ENCODE measurements at regions not wholly inside any gene's neighbourhood (a gene's known extent, or its start where the extent isn't known, plus 50 kb on each side); places are given as distances from the start of the nearest gene placed in this dataset.

- H2AFZ ChIP-seq (ENCODE audit: insufficient read depth, low read length, poor library complexity), result no peak overlapping the region
- H4K91ac ChIP-seq (ENCODE audit: low read depth, low read length), result no peak overlapping the region
- H3K4me2 ChIP-seq (ENCODE audit: low read length), result no peak overlapping the region
- no peak overlapping the region for H3K4ac ChIP-seq (ENCODE audit: low read depth, low read length)
- no peak overlapping the region for H2AK5ac ChIP-seq (ENCODE audit: low read length)
- H3K4me1 ChIP-seq (ENCODE audit: control insufficient read depth in 1 of 2, insufficient read depth in 2 of 2, low read length in 2 of 2), result no peaks in the 10 kb centered on the region
- H4K8ac ChIP-seq (ENCODE audit: low read depth, low read length), result no peak overlapping the region
- no peak overlapping the region for H3K14ac ChIP-seq (ENCODE audit: low read length)
- no peaks in the 10 kb centered on the region for H3K9me3 ChIP-seq (ENCODE audit: insufficient read depth, low read depth, low read length)
- H3K79me2 ChIP-seq (ENCODE audit: control insufficient read depth, insufficient read depth, low read length, poor library complexity), result no peaks in the 10 kb centered on the region
- H2BK12ac ChIP-seq (ENCODE audit: low read length), result no peak overlapping the region
- no peak overlapping the region for H3K9ac ChIP-seq (ENCODE audit: low read length)
- H3K36me3 ChIP-seq (ENCODE audit: control insufficient read depth in 1 of 2, insufficient read depth in 2 of 2, low read length in 2 of 2), result no peaks in the 10 kb centered on the region
- no peak overlapping the region for H2BK120ac ChIP-seq (ENCODE audit: insufficient read depth, low read length, poor library complexity)
- no peak overlapping the region for H3K18ac ChIP-seq (ENCODE audit: low read length)
- no peak overlapping the region for H3K23ac ChIP-seq (ENCODE audit: low read length)
- no peaks in the 10 kb centered on the region for H3K79me1 ChIP-seq (ENCODE audit: low read length)
- no peak overlapping the region for H4K12ac ChIP-seq (ENCODE audit: low read depth, low read length)
- H2BK5ac ChIP-seq (ENCODE audit: low read depth, low read length, poor library complexity), result no peak overlapping the region
- H3K4me3 ChIP-seq (ENCODE audit: low read depth, low read length), result no peak overlapping the region
- no peak for DNase-seq
- H3K27me3 ChIP-seq (ENCODE audit: insufficient read depth, low read length), result no peaks in the 10 kb centered on the region
- no peak overlapping the region for H3K27ac ChIP-seq (ENCODE audit: low read depth, low read length)
Observed at GRCh38 chr3:106840319-106840718, 536.9 kb upstream of the CCDC54 start.

- Histone ChIP-seq H3K79me2 (ENCODE audit: control insufficient read depth, insufficient read depth, low read length, poor library complexity) (no peaks in the 10 kb centered on the region), H3K27ac (ENCODE audit: low read depth, low read length) (no peak overlapping the region), H3K4me3 (ENCODE audit: low read depth, low read length) (no peak overlapping the region), H3K23ac (ENCODE audit: low read length) (no peak overlapping the region), H4K91ac (ENCODE audit: low read depth, low read length) (no peak overlapping the region), H3K14ac (ENCODE audit: low read length) (no peak overlapping the region), H4K12ac (ENCODE audit: low read depth, low read length) (no peak overlapping the region), H3K18ac (ENCODE audit: low read length) (no peak overlapping the region), H3K27me3 (ENCODE audit: insufficient read depth, low read length) (no peaks in the 10 kb centered on the region), H3K4ac (ENCODE audit: low read depth, low read length) (no peak overlapping the region), H2AK5ac (ENCODE audit: low read length) (no peak overlapping the region), H2BK120ac (ENCODE audit: insufficient read depth, low read length, poor library complexity) (no peak overlapping the region), H3K9ac (ENCODE audit: low read length) (no peak overlapping the region), H4K8ac (ENCODE audit: low read depth, low read length) (no peak overlapping the region), H3K79me1 (ENCODE audit: low read length) (no peaks in the 10 kb centered on the region), H3K9me3 (ENCODE audit: insufficient read depth, low read depth, low read length) (no peaks in the 10 kb centered on the region), H3K36me3 (ENCODE audit: control insufficient read depth in 1 of 2, insufficient read depth in 2 of 2, low read length in 2 of 2) (no peaks in the 10 kb centered on the region), H2BK5ac (ENCODE audit: low read depth, low read length, poor library complexity) (no peak overlapping the region), H3K4me2 (ENCODE audit: low read length) (no peak overlapping the region), H2BK12ac (ENCODE audit: low read length) (no peak overlapping the region), H3K4me1 (ENCODE audit: control insufficient read depth in 1 of 2, insufficient read depth in 2 of 2, low read length in 2 of 2) (no peaks in the 10 kb centered on the region), H2AFZ (ENCODE audit: insufficient read depth, low read length, poor library complexity) (no peak overlapping the region)
- DNase-seq, result no peak
- WGBS (ENCODE audit: extremely low coverage, insufficient coverage, insufficient read length), result no CpG with 5 or more reads among the region's 2 CpGs
Observed at GRCh38 chr3:106842151-106842550, 535.1 kb upstream of the CCDC54 start.

DNA sequence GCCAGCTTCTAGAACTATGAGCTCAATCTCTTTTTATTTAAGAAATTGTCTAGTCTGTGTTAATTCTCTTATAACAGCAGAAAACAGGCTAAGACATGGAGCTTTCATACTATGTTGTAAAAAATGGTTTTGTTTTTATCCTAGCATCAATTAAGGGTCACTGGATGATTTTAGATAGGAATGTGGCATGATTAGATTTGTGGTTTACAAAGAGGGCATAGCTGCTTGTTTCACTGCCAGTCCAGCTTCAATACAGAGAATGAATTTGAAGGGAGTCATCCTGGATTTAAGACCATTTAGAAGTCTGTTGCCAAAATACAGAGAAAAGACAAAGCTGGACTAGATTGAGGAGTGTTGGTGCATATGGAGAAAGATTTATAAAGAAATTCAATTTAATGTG is 532.6 kb upstream of the CCDC54 start:
- Histone ChIP-seq H2BK120ac (ENCODE audit: insufficient read depth, low read length, poor library complexity) (no peak overlapping the region), H4K91ac (ENCODE audit: low read depth, low read length) (no peak overlapping the region), H3K4ac (ENCODE audit: low read depth, low read length) (no peak overlapping the region), H3K14ac (ENCODE audit: low read length) (no peak overlapping the region), H3K9me3 (ENCODE audit: insufficient read depth, low read depth, low read length) (no peaks in the 10 kb centered on the region), H3K23ac (ENCODE audit: low read length) (no peak overlapping the region), H2BK12ac (ENCODE audit: low read length) (no peak overlapping the region), H4K8ac (ENCODE audit: low read depth, low read length) (no peak overlapping the region), H3K18ac (ENCODE audit: low read length) (no peak overlapping the region), H3K36me3 (ENCODE audit: control insufficient read depth in 1 of 2, insufficient read depth in 2 of 2, low read length in 2 of 2) (no peaks in the 10 kb centered on the region), H2AK5ac (ENCODE audit: low read length) (no peak overlapping the region), H3K4me2 (ENCODE audit: low read length) (no peak overlapping the region), H2BK5ac (ENCODE audit: low read depth, low read length, poor library complexity) (no peak overlapping the region), H3K27ac (ENCODE audit: low read depth, low read length) (no peak overlapping the region), H3K27me3 (ENCODE audit: insufficient read depth, low read length) (no peaks in the 10 kb centered on the region), H3K9ac (ENCODE audit: low read length) (no peak overlapping the region), H4K12ac (ENCODE audit: low read depth, low read length) (no peak overlapping the region), H3K4me1 (ENCODE audit: control insufficient read depth in 1 of 2, insufficient read depth in 2 of 2, low read length in 2 of 2) (no peaks in the 10 kb centered on the region), H3K79me2 (ENCODE audit: control insufficient read depth, insufficient read depth, low read length, poor library complexity) (no peaks in the 10 kb centered on the region), H2AFZ (ENCODE audit: insufficient read depth, low read length, poor library complexity) (no peak overlapping the region), H3K4me3 (ENCODE audit: low read depth, low read length) (no peak overlapping the region), H3K79me1 (ENCODE audit: low read length) (no peaks in the 10 kb centered on the region)
- DNase-seq, result no peak

- no peak overlapping the region for H3K18ac ChIP-seq (ENCODE audit: low read length)
- no peak overlapping the region for H2BK12ac ChIP-seq (ENCODE audit: low read length)
- H3K27ac ChIP-seq (ENCODE audit: low read depth, low read length), result no peak overlapping the region
- H3K27me3 ChIP-seq (ENCODE audit: insufficient read depth, low read length), result no peaks in the 10 kb centered on the region
- H3K4me2 ChIP-seq (ENCODE audit: low read length), result no peak overlapping the region
- no peaks in the 10 kb centered on the region for H3K79me1 ChIP-seq (ENCODE audit: low read length)
- H2AFZ ChIP-seq (ENCODE audit: insufficient read depth, low read length, poor library complexity), result no peak overlapping the region
- no peak overlapping the region for H4K12ac ChIP-seq (ENCODE audit: low read depth, low read length)
- no peak overlapping the region for H3K4me3 ChIP-seq (ENCODE audit: low read depth, low read length)
- no peak overlapping the region for H4K91ac ChIP-seq (ENCODE audit: low read depth, low read length)
- no peak overlapping the region for H3K14ac ChIP-seq (ENCODE audit: low read length)
- WGBS (ENCODE audit: extremely low coverage, insufficient coverage, insufficient read length), result no CpG with 5 or more reads among the region's 2 CpGs
- H2AK5ac ChIP-seq (ENCODE audit: low read length), result no peak overlapping the region
- H3K23ac ChIP-seq (ENCODE audit: low read length), result no peak overlapping the region
- DNase-seq, result no peak
- H4K8ac ChIP-seq (ENCODE audit: low read depth, low read length), result no peak overlapping the region
- no peak overlapping the region for H2BK5ac ChIP-seq (ENCODE audit: low read depth, low read length, poor library complexity)
- H3K9me3 ChIP-seq (ENCODE audit: insufficient read depth, low read depth, low read length), result no peaks in the 10 kb centered on the region
- H2BK120ac ChIP-seq (ENCODE audit: insufficient read depth, low read length, poor library complexity), result no peak overlapping the region
- H3K9ac ChIP-seq (ENCODE audit: low read length), result no peak overlapping the region
- no peak overlapping the region for H3K4ac ChIP-seq (ENCODE audit: low read depth, low read length)
- H3K79me2 ChIP-seq (ENCODE audit: control insufficient read depth, insufficient read depth, low read length, poor library complexity), result no peaks in the 10 kb centered on the region
- no peaks in the 10 kb centered on the region for H3K4me1 ChIP-seq (ENCODE audit: control insufficient read depth in 1 of 2, insufficient read depth in 2 of 2, low read length in 2 of 2)
- no peaks in the 10 kb centered on the region for H3K36me3 ChIP-seq (ENCODE audit: control insufficient read depth in 1 of 2, insufficient read depth in 2 of 2, low read length in 2 of 2)
Observed at GRCh38 chr3:106848099-106848498, 529.1 kb upstream of the CCDC54 start.

DNA sequence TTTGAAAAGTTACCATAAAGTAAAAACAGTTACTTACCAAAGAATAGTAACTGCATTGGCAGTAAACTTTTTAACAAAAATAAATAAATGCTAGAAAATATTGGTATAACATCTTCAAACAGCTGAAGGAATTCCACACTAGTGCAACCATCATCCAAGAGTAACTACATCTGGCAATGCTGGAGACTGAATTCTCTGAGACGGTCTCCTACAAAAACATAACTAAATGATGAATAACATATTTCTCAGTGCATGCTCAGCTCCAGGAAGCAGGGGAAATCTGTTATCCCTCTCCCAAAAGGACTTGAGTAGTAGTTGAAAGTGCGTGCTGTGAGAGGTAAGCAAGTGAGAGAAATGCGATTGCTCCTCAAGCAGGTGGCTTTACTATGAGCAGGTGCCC is 526.8 kb upstream of the CCDC54 start:
- Histone ChIP-seq H2BK12ac (ENCODE audit: low read length) (no peak overlapping the region), H3K14ac (ENCODE audit: low read length) (no peak overlapping the region), H3K4me1 (ENCODE audit: control insufficient read depth in 1 of 2, insufficient read depth in 2 of 2, low read length in 2 of 2) (no peaks in the 10 kb centered on the region), H4K91ac (ENCODE audit: low read depth, low read length) (no peak overlapping the region), H4K12ac (ENCODE audit: low read depth, low read length) (no peak overlapping the region), H3K23ac (ENCODE audit: low read length) (no peak overlapping the region), H3K36me3 (ENCODE audit: control insufficient read depth in 1 of 2, insufficient read depth in 2 of 2, low read length in 2 of 2) (no peaks in the 10 kb centered on the region), H3K27ac (ENCODE audit: low read depth, low read length) (no peak overlapping the region), H3K4me2 (ENCODE audit: low read length) (no peak overlapping the region), H3K79me2 (ENCODE audit: control insufficient read depth, insufficient read depth, low read length, poor library complexity) (no peaks in the 10 kb centered on the region), H3K9me3 (ENCODE audit: insufficient read depth, low read depth, low read length) (no peaks in the 10 kb centered on the region), H2BK5ac (ENCODE audit: low read depth, low read length, poor library complexity) (no peak overlapping the region), H2BK120ac (ENCODE audit: insufficient read depth, low read length, poor library complexity) (no peak overlapping the region), H3K79me1 (ENCODE audit: low read length) (no peaks in the 10 kb centered on the region), H3K9ac (ENCODE audit: low read length) (no peak overlapping the region), H2AK5ac (ENCODE audit: low read length) (no peak overlapping the region), H4K8ac (ENCODE audit: low read depth, low read length) (no peak overlapping the region), H2AFZ (ENCODE audit: insufficient read depth, low read length, poor library complexity) (no peak overlapping the region), H3K18ac (ENCODE audit: low read length) (no peak overlapping the region), H3K4me3 (ENCODE audit: low read depth, low read length) (no peak overlapping the region), H3K27me3 (ENCODE audit: insufficient read depth, low read length) (no peaks in the 10 kb centered on the region), H3K4ac (ENCODE audit: low read depth, low read length) (no peak overlapping the region)
- DNase-seq, result no peak
- WGBS (ENCODE audit: extremely low coverage, insufficient coverage, insufficient read length), result no CpG with 5 or more reads among the region's 3 CpGs

Measured in trophoblast cell (in vitro differentiated cells and primary cell).